Activated T-helper 2 cell treated with anti-CD3 and anti-CD28 coated beads, Interferon-gamma antibody, Interleukin-2, Interleukin-4, amounts not matched to agents 10 μg/mL and 5 μg/mL and 100 μg/mL, durations not matched to agents 14 hours and 24 hours and 36 hours (primary cell): ENCODE measurements at regions not wholly inside any gene's neighbourhood (a gene's known extent, or its start where the extent isn't known, plus 50 kb on each side); places are given as distances from the start of the nearest gene placed in this dataset.

Source experiments
- DNase-seq: peaks from one replicate; pipeline ENCODE4 v3.0.0; 2021; ENCODE audit warnings: low spot score
- H3K27ac Mint-ChIP-seq: one replicate; pipeline ENCODE4 v1.8.0; 2021; ENCODE audit warnings: mixed read lengths
- H3K27me3 Mint-ChIP-seq: one replicate; pipeline ENCODE4 v1.8.0; 2021; ENCODE audit warnings: low read depth, mixed read lengths
- H3K36me3 Mint-ChIP-seq: one replicate; pipeline ENCODE4 v1.8.0; 2021; ENCODE audit warnings: low read depth, mixed read lengths
- H3K4me1 Mint-ChIP-seq: one replicate; pipeline ENCODE4 v1.8.0; 2021; ENCODE audit warnings: low read depth, mixed read lengths
- H3K4me3 Mint-ChIP-seq: one replicate; pipeline ENCODE4 v1.8.0; 2021; ENCODE audit warnings: low read depth, mild to moderate bottlenecking, moderate library complexity, mixed read lengths
- H3K9me3 Mint-ChIP-seq: one replicate; pipeline ENCODE4 v1.8.0; 2021; ENCODE audit warnings: mixed read lengths
- intact Hi-C: fragments of 100-400 bp; cut with micrococcal nuclease; formaldehyde crosslinking; loops from one replicate; pipeline ENCODE4 v1.15.1; 2023

GRCh38 chr5:167896814-167897213 lies 394.6 kb upstream of the WWC1 start:
- intact Hi-C loops = no loop called here
- DNase-seq = no peak
- H3K27me3 Mint-ChIP-seq = no peaks in the 10 kb centered on the region
- H3K27ac Mint-ChIP-seq = no peak overlapping the region
- no peaks in the 10 kb centered on the region for H3K4me1 Mint-ChIP-seq
- no peak overlapping the region for H3K4me3 Mint-ChIP-seq
- H3K9me3 Mint-ChIP-seq = no peaks in the 10 kb centered on the region
- H3K36me3 Mint-ChIP-seq = no peaks in the 10 kb centered on the region

DNA sequence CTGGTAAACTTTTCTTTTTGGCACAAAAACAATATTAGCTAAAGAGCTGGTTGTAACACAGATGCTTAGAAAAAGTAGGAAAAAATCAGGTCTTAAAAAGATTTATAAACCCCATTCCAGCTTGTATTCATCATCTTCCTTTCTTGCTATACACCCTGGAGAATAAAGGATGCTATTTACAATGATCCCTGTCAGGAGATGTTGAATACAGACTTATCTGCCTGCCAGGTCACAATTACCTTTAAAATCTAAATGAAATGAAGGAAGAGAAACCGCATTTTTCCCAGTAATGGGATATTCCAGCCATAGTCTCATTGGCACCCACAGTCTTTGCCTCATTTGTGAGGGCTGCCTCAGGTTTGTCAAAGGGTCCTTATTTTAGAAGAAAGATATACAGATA lies 394.1 kb upstream of the WWC1 start:
- DNase-seq = no peak
- no peak overlapping the region for H3K27ac Mint-ChIP-seq
- no peaks in the 10 kb centered on the region for H3K4me1 Mint-ChIP-seq
- H3K9me3 Mint-ChIP-seq = no peaks in the 10 kb centered on the region
- no peaks in the 10 kb centered on the region for H3K36me3 Mint-ChIP-seq
- H3K4me3 Mint-ChIP-seq = no peak overlapping the region
- H3K27me3 Mint-ChIP-seq = no peaks in the 10 kb centered on the region
- intact Hi-C loops = no loop called here

DNA sequence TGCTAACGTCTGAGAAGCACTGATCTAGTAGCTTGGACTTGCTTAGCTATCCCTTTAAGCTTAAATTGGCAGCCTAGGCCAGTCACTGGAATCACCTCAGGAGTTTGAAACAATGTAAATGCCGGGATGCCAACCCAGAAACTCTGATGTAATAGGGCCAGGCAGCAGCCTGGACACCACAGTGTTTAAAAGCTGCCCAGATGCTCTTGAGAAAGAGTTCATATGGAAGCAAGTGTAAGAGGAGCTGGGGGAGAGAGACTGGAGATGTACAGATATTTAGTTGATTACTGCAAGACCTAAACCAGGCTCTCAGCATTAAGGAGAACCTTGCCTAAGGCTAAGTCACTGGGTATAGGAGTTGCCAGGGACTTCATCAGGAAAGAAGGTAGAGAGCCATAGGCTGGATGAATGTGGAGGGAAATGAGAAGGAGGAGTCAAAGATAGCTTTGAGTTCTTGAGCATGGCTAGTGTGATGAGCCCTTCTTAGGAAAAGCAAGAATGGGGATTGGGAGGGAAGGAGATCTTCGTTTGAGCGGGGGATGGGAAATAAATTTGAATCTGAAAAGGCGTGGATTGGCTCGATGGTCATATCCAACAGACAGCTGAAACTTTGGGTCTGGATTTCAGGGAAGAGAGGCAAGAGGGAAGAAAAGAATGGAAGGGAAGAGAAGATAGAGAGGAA lies 392.9 kb upstream of the WWC1 start:
- no peaks in the 10 kb centered on the region for H3K36me3 Mint-ChIP-seq
- no peak for DNase-seq
- intact Hi-C loops = no loop called here
- H3K4me1 Mint-ChIP-seq = no peaks in the 10 kb centered on the region
- no peaks in the 10 kb centered on the region for H3K9me3 Mint-ChIP-seq
- no peaks in the 10 kb centered on the region for H3K27me3 Mint-ChIP-seq
- H3K27ac Mint-ChIP-seq = no peak overlapping the region
- no peak overlapping the region for H3K4me3 Mint-ChIP-seq

- Mint-ChIP-seq H3K4me3 (no peak overlapping the region), H3K27ac (no peak overlapping the region), H3K4me1 (no peaks in the 10 kb centered on the region), H3K9me3 (no peaks in the 10 kb centered on the region), H3K27me3 (no peaks in the 10 kb centered on the region), H3K36me3 (no peaks in the 10 kb centered on the region)
- intact Hi-C loops = no loop called here
- DNase-seq = no peak
Observed at GRCh38 chr5:167899490-167900070, 391.9 kb upstream of the WWC1 start.

- no peaks in the 10 kb centered on the region for H3K9me3 Mint-ChIP-seq
- H3K4me3 Mint-ChIP-seq = no peak overlapping the region
- no peaks in the 10 kb centered on the region for H3K36me3 Mint-ChIP-seq
- DNase-seq = no peak
- intact Hi-C loops = no loop called here
- H3K4me1 Mint-ChIP-seq = no peaks in the 10 kb centered on the region
- no peaks in the 10 kb centered on the region for H3K27me3 Mint-ChIP-seq
- H3K27ac Mint-ChIP-seq = no peak overlapping the region
Observed at GRCh38 chr5:167900340-167900935, 391.0 kb upstream of the WWC1 start.

DNA sequence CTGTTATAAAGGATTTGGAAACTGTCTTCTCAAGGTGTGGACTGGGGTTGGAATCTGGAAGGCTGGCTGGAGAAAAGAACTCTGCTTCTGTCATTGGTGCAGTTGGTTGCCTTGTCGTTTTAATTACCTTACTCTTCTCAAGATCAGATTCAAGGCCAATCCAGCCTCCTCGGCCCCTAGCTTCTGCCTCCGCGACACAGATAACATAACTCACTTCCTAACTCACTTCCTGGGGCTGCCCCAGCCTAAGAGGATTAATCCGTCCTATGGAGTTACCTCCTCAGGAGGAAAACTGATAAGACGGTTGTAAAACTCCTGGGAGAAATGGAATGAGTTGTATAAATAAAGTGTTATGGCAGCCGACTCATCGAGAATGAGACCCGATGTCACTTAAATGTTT lies 389.1 kb upstream of the WWC1 start:
- no peak overlapping the region for H3K27ac Mint-ChIP-seq
- no peaks in the 10 kb centered on the region for H3K27me3 Mint-ChIP-seq
- intact Hi-C loops = no loop called here
- DNase-seq = no peak
- H3K4me3 Mint-ChIP-seq = no peak overlapping the region
- H3K36me3 Mint-ChIP-seq = no peaks in the 10 kb centered on the region
- no peaks in the 10 kb centered on the region for H3K9me3 Mint-ChIP-seq
- H3K4me1 Mint-ChIP-seq = no peaks in the 10 kb centered on the region

- H3K4me1 Mint-ChIP-seq = no peaks in the 10 kb centered on the region
- intact Hi-C loops = no loop called here
- no peak overlapping the region for H3K4me3 Mint-ChIP-seq
- no peak for DNase-seq
- H3K9me3 Mint-ChIP-seq = no peaks in the 10 kb centered on the region
- no peaks in the 10 kb centered on the region for H3K36me3 Mint-ChIP-seq
- no peak overlapping the region for H3K27ac Mint-ChIP-seq
- no peaks in the 10 kb centered on the region for H3K27me3 Mint-ChIP-seq
Observed at GRCh38 chr5:167903243-167903642, 388.2 kb upstream of the WWC1 start.

GRCh38 chr5:167903659-167904058 lies 387.8 kb upstream of the WWC1 start:
- intact Hi-C loops = no loop called here
- Mint-ChIP-seq H3K4me1 (no peaks in the 10 kb centered on the region), H3K4me3 (no peak overlapping the region), H3K27ac (no peak overlapping the region), H3K9me3 (no peaks in the 10 kb centered on the region), H3K27me3 (no peaks in the 10 kb centered on the region), H3K36me3 (no peaks in the 10 kb centered on the region)
- DNase-seq = no peak

- Mint-ChIP-seq H3K4me1 (no peaks in the 10 kb centered on the region), H3K27ac (no peak overlapping the region), H3K9me3 (no peaks in the 10 kb centered on the region), H3K4me3 (no peak overlapping the region), H3K27me3 (no peaks in the 10 kb centered on the region), H3K36me3 (no peaks in the 10 kb centered on the region)
- no peak for DNase-seq
- intact Hi-C loops = no loop called here
Observed at GRCh38 chr5:167905919-167906853, 385.3 kb upstream of the WWC1 start.

DNA sequence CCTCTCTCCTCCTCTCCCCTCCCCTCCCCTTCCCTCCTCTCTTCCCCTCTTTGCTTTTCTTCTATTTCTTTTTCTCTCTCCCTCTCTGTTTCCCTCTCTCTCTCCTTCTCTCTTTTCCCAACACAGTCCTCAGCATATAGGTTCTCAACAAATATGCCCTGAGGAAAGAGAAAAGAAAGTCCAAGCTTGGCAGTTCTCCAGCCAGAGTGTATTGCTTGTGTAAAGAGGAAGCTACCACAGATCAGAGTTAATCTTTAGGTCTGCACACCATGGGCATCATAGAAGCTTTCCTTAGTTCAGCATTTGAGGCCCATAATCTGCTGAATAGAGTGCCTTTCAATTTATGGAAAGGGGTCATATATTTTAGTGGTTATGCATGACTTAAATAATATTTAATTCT lies 382.8 kb upstream of the WWC1 start:
- Mint-ChIP-seq H3K4me3 (no peak overlapping the region), H3K9me3 (no peaks in the 10 kb centered on the region), H3K4me1 (no peaks in the 10 kb centered on the region), H3K27me3 (no peaks in the 10 kb centered on the region), H3K27ac (no peak overlapping the region), H3K36me3 (no peaks in the 10 kb centered on the region)
- DNase-seq = no peak
- intact Hi-C loops = no loop called here

- intact Hi-C loops = no loop called here
- Mint-ChIP-seq H3K27ac (no peak overlapping the region), H3K27me3 (no peaks in the 10 kb centered on the region), H3K36me3 (no peaks in the 10 kb centered on the region), H3K4me3 (no peak overlapping the region), H3K9me3 (no peaks in the 10 kb centered on the region), H3K4me1 (no peaks in the 10 kb centered on the region)
- DNase-seq = no peak
Observed at GRCh38 chr5:167912941-167913665, 378.3 kb upstream of the WWC1 start.

DNA sequence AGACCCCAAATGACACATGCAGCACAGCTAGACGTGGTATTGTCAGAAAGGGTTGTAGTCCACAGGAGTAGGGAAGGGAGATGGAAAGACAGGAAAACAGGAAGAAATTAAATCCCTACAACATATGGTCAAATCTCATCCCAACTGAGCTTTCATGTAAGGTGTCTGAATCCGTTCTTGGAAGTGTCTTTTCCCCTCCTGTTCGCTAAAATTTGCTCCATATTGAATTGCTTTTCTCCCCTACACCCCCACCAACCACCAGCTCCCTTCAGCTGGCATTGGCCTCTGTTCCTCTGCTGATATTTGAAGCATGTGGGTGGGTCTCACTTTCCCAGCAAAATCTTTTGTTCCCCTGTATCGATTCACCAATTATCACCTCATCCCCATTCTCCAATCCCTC lies 376.2 kb upstream of the WWC1 start:
- no peaks in the 10 kb centered on the region for H3K27me3 Mint-ChIP-seq
- no peak overlapping the region for H3K27ac Mint-ChIP-seq
- intact Hi-C loops = no loop called here

More for the DNA sequence above, 376.2 kb upstream of the WWC1 start:
- no peaks in the 10 kb centered on the region for H3K36me3 Mint-ChIP-seq
- H3K4me1 Mint-ChIP-seq = no peaks in the 10 kb centered on the region
- no peak for DNase-seq
- H3K4me3 Mint-ChIP-seq = no peak overlapping the region
- H3K9me3 Mint-ChIP-seq = no peaks in the 10 kb centered on the region
